Caco-2 (cell line): ENCODE measurements at regions not wholly inside any gene's neighbourhood (a gene's known extent, or its start where the extent isn't known, plus 50 kb on each side); places are given as distances from the start of the nearest gene placed in this dataset.

ENCODE experiments used
- BruUV-seq: library from RNA; stranded (reverse); fragments of 400-500 nt; replicated peaks from 2 replicates; lab custom pipeline; 2021; lab: Mats Ljungman, UMichigan
- CTCF ChIA-PET: fragments of 300-600 bp; sonication (Branson Sonifier 250); formaldehyde crosslinking; loops from one replicate; lab custom pipeline; 2022; ENCODE audit warnings: antibody characterized with exemption; lab: Charles Lee
- POLR2A ChIA-PET: fragments of 300-600 bp; sonication (Branson Sonifier 250); formaldehyde crosslinking; loops from one replicate; lab custom pipeline; 2022; ENCODE audit warnings: antibody characterized with exemption; lab: Charles Lee
- DNase-seq, 2 experiments: peaks; one replicate each; pipeline versions ENCODE4 v3.0.0 to v3.0.0-alpha.2; 2020 to 2022
- H3K27me3 ChIP-seq: replicated peaks from 2 replicates; pipeline ENCODE4 v1.6.0; 2011; ENCODE audit warnings: low read length; ENCODE audit not compliant: control insufficient read depth, insufficient read depth
- H3K36me3 ChIP-seq: 2 replicates; pipeline ENCODE4 v1.5.1; 2011; ENCODE audit warnings: low read length; ENCODE audit not compliant: control insufficient read depth, insufficient read depth
- H3K4me1 ChIP-seq: fragments of 250-450 bp; sonication (Bioruptor Pico); 2 replicates; pipeline ENCODE4 v1.5.1; 2020; ENCODE audit warnings: mild to moderate bottlenecking
- H3K4me3 ChIP-seq: 2 replicates; pipeline ENCODE4 v1.5.1; 2011; ENCODE audit warnings: low read depth, mild to moderate bottlenecking, control low read depth, low read length
- H3K9me3 ChIP-seq: fragments of 250-450 bp; sonication (Bioruptor Pico); 2 replicates; pipeline ENCODE4 v1.5.1; 2020; ENCODE audit warnings: mild to moderate bottlenecking, moderate library complexity
- H3K27ac Mint-ChIP-seq: one replicate; pipeline ENCODE4 v1.8.0; 2022; ENCODE audit warnings: mixed read lengths; ENCODE audit not compliant: unreplicated experiment
- H3K27me3 Mint-ChIP-seq: one replicate; pipeline ENCODE4 v1.8.0; 2022; ENCODE audit warnings: mixed read lengths; ENCODE audit not compliant: insufficient read depth, unreplicated experiment
- H3K36me3 Mint-ChIP-seq: one replicate; pipeline ENCODE4 v1.8.0; 2022; ENCODE audit warnings: mild to moderate bottlenecking, mixed read lengths; ENCODE audit not compliant: insufficient read depth, unreplicated experiment
- H3K4me1 Mint-ChIP-seq: one replicate; pipeline ENCODE4 v1.8.0; 2022; ENCODE audit warnings: low read depth, mixed read lengths; ENCODE audit not compliant: unreplicated experiment
- H3K4me3 Mint-ChIP-seq: one replicate; pipeline ENCODE4 v1.8.0; 2022; ENCODE audit warnings: mild to moderate bottlenecking, moderate library complexity, mixed read lengths; ENCODE audit not compliant: unreplicated experiment
- H3K9me3 Mint-ChIP-seq: one replicate; pipeline ENCODE4 v1.8.0; 2022; ENCODE audit warnings: mixed read lengths; ENCODE audit not compliant: unreplicated experiment
- intact Hi-C: fragments of 100-400 bp; cut with micrococcal nuclease; formaldehyde crosslinking; loops from one replicate; pipeline ENCODE4 v1.10.0; 2022; ENCODE audit not compliant: unreplicated experiment
- TF ChIP-seq, protein P1 (sequence below), 2 experiments: fragments of 200-600 bp in 1 of 2; IDR thresholded peaks; 1 replicate in 1 of 2; 2 replicates in 1 of 2; pipeline versions ENCODE4 v1.5.1 to v1.8.0; 2011 to 2022; ENCODE audit warnings: antibody characterized with exemption in 1 of 2, control low read depth in 1 of 2, inconsistent platforms in 1 of 2, low read depth in 1 of 2, low read length in 1 of 2, mild to moderate bottlenecking in 1 of 2, moderate library complexity in 1 of 2; ENCODE audit not compliant: insufficient read depth in 1 of 2, severe bottlenecking in 1 of 2, unreplicated experiment in 1 of 2

GRCh38 chr21:38948377-38949069, 142.8 kb downstream of the ETS2 start:
- no peaks in the 10 kb centered on the region for H3K9me3 ChIP-seq
- no peak overlapping the region for H3K4me3 ChIP-seq
- Mint-ChIP-seq H3K9me3 (no peaks in the 10 kb centered on the region), H3K27me3 (no peaks in the 10 kb centered on the region), H3K4me3 (no peak overlapping the region), H3K36me3 (no peaks in the 10 kb centered on the region), H3K4me1 (no peaks in the 10 kb centered on the region), H3K27ac (no peak overlapping the region)
- intact Hi-C loops, result no loop called here
- TF ChIP-seq, protein P1, sequence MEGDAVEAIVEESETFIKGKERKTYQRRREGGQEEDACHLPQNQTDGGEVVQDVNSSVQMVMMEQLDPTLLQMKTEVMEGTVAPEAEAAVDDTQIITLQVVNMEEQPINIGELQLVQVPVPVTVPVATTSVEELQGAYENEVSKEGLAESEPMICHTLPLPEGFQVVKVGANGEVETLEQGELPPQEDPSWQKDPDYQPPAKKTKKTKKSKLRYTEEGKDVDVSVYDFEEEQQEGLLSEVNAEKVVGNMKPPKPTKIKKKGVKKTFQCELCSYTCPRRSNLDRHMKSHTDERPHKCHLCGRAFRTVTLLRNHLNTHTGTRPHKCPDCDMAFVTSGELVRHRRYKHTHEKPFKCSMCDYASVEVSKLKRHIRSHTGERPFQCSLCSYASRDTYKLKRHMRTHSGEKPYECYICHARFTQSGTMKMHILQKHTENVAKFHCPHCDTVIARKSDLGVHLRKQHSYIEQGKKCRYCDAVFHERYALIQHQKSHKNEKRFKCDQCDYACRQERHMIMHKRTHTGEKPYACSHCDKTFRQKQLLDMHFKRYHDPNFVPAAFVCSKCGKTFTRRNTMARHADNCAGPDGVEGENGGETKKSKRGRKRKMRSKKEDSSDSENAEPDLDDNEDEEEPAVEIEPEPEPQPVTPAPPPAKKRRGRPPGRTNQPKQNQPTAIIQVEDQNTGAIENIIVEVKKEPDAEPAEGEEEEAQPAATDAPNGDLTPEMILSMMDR (IDR thresholded peaks at IDR 0.05; ENCODE audit: insufficient read depth in 1 of 2, low read depth in 1 of 2, low read length in 1 of 2, severe bottlenecking in 1 of 2, unreplicated experiment in 1 of 2), result no peak
- ChIA-PET CTCF (no interaction called here), POLR2A (no interaction called here)
- no peaks in the 10 kb centered on the region for H3K36me3 ChIP-seq
- BruUV-seq, result no TSS peak
- no peaks in the 10 kb centered on the region for H3K27me3 ChIP-seq
- no peak for DNase-seq
- peaks cover 9% of the 10 kb centered on the region; the same call in 1 of the 2 replicates for H3K4me1 ChIP-seq

DNA sequence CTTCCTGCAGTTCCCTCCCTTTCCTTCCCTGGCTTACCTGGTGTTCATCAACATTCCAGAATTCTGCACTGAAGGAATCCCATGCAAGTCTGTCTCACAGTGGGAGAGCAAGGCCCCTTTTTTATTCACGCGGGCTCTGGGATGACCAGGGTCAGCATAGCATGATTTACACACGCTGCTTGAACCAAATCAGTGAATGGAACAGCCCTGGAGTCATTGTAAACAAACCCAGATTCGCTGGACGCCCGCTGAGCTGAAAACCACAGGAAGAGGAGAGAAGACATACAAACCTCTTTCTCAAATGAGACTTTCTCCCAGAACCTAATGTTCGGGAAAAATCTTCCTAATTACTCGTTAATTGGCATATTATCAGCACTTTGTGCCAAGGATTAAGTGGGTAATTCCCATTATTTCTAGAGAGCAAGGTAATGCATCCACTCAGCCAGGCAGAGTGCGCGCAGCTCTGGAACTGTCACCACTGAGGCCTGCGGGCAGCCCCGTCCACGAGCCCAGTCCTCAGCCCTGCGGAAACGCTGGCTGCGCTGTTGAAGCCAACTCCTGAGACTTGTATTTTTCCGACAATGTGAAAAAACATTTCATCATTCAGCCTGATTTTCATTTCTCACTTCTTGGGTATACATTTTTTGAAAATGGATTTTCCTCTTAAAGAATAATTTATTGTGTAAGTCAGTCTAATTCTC, 140.0 kb downstream of the ETS2 start:
- CTCF ChIA-PET, result no interaction called here
- no peak for DNase-seq
- Histone ChIP-seq H3K36me3 (no peaks in the 10 kb centered on the region), H3K9me3 (no peaks in the 10 kb centered on the region), H3K27me3 (no peaks in the 10 kb centered on the region), H3K4me3 (no peak overlapping the region), H3K4me1 (peaks cover 5% of the 10 kb centered on the region; the same call in 1 of the 2 replicates)
- intact Hi-C loops, result loop anchor here (1.0 kb wide), 1 partner anchor 85 kb away; no protein-coding TSS in a partner anchor
- Mint-ChIP-seq H3K4me1 (no peaks in the 10 kb centered on the region), H3K27ac (no peak overlapping the region), H3K9me3 (peaks cover 10% of the 10 kb centered on the region), H3K27me3 (no peaks in the 10 kb centered on the region), H3K36me3 (no peaks in the 10 kb centered on the region), H3K4me3 (no peak overlapping the region)
- no TSS peak for BruUV-seq
- POLR2A ChIA-PET, result no interaction called here
- TF ChIP-seq, protein P1 (IDR thresholded peaks at IDR 0.05; ENCODE audit: insufficient read depth in 1 of 2, low read depth in 1 of 2, low read length in 1 of 2, severe bottlenecking in 1 of 2, unreplicated experiment in 1 of 2), result no peak

GRCh38 chr21:38944903-38945302, 139.2 kb downstream of the ETS2 start:
- Mint-ChIP-seq H3K9me3 (peaks cover 10% of the 10 kb centered on the region), H3K4me3 (no peak overlapping the region), H3K27me3 (no peaks in the 10 kb centered on the region), H3K27ac (no peak overlapping the region), H3K36me3 (no peaks in the 10 kb centered on the region), H3K4me1 (no peaks in the 10 kb centered on the region)
- no peaks in the 10 kb centered on the region for H3K9me3 ChIP-seq
- H3K4me1 ChIP-seq, result no peaks in the 10 kb centered on the region
- DNase-seq, result no peak
- no TSS peak for BruUV-seq
- intact Hi-C loops, result loop anchor here (1.0 kb wide), 1 partner anchor 85 kb away; no protein-coding TSS in a partner anchor
- ChIA-PET POLR2A (no interaction called here), CTCF (no interaction called here)
- no peak overlapping the region for H3K4me3 ChIP-seq
- TF ChIP-seq, protein P1 (IDR thresholded peaks at IDR 0.05; ENCODE audit: insufficient read depth in 1 of 2, low read depth in 1 of 2, low read length in 1 of 2, severe bottlenecking in 1 of 2, unreplicated experiment in 1 of 2), result no peak
- no peaks in the 10 kb centered on the region for H3K36me3 ChIP-seq
- H3K27me3 ChIP-seq, result no peaks in the 10 kb centered on the region
